DND-41 (cell line): ENCODE measurements at regions not wholly inside any gene's neighbourhood (a gene's known extent, or its start where the extent isn't known, plus 50 kb on each side); places are given as distances from the start of the nearest gene placed in this dataset.

Experiments used
- ATAC-seq: fragments of 200-7000 bp; cut with Tn5 transposase; 3 replicates; pipeline ENCODE4 v1.9.1; 2021; ENCODE audit warnings: low read depth; ENCODE audit not compliant: insufficient read depth
- DNase-seq: peaks from one replicate; pipeline ENCODE4 v3.0.0-alpha.2; 2020
- H2AFZ ChIP-seq: 2 replicates; pipeline ENCODE4 v1.6.0; 2012; ENCODE audit warnings: low read depth, low read length
- H3K27ac ChIP-seq: 2 replicates; pipeline ENCODE4 v1.5.1; 2012; ENCODE audit warnings: low read length, inconsistent platforms
- H3K27me3 ChIP-seq: fragments of 200-600 bp; sonication (generic); 2 replicates; pipeline ENCODE4 v1.6.0; 2012; ENCODE audit warnings: low read length, mild to moderate bottlenecking, inconsistent platforms; ENCODE audit not compliant: insufficient read depth, poor library complexity
- H3K36me3 ChIP-seq: 2 replicates; pipeline ENCODE4 v1.5.1; 2012; ENCODE audit warnings: low read length, inconsistent platforms; ENCODE audit not compliant: insufficient read depth
- H3K4me1 ChIP-seq: 2 replicates; pipeline ENCODE4 v1.5.1; 2012; ENCODE audit warnings: mild to moderate bottlenecking, low read length; ENCODE audit not compliant: insufficient read depth
- H3K4me2 ChIP-seq: 2 replicates; pipeline ENCODE4 v1.6.0; 2012; ENCODE audit warnings: mild to moderate bottlenecking, moderate library complexity, low read length, inconsistent platforms; ENCODE audit not compliant: insufficient read depth
- H3K4me3 ChIP-seq, 2 experiments: fragments of 200-600 bp in 1 of 2; shearing (Covaris generic) in 1 of 2; 2 replicates each; pipeline ENCODE4 v1.5.1; 2012 to 2016; ENCODE audit warnings: inconsistent platforms in 2 of 2, low read length in 2 of 2, mild to moderate bottlenecking in 2 of 2, low read depth in 1 of 2, moderate library complexity in 1 of 2
- H3K79me2 ChIP-seq: 2 replicates; pipeline ENCODE4 v1.6.0; 2012; ENCODE audit warnings: low read length, inconsistent platforms; ENCODE audit not compliant: insufficient read depth
- H3K9ac ChIP-seq: 2 replicates; pipeline ENCODE4 v1.6.0; 2012; ENCODE audit warnings: low read depth, mild to moderate bottlenecking, inconsistent platforms, low read length, moderate library complexity
- H3K9me3 ChIP-seq: 2 replicates; pipeline ENCODE4 v1.5.1; 2012; ENCODE audit warnings: low read length, moderate library complexity, mild to moderate bottlenecking, inconsistent platforms; ENCODE audit not compliant: insufficient read depth, severe bottlenecking
- H4K20me1 ChIP-seq: 2 replicates; pipeline ENCODE4 v1.6.0; 2012; ENCODE audit warnings: low read length; ENCODE audit not compliant: insufficient read depth
- CTCF ChIP-seq: IDR thresholded peaks from 2 replicates; pipeline ENCODE4 v1.5.1; 2012; ENCODE audit warnings: borderline replicate concordance, low read length, moderate library complexity, mild to moderate bottlenecking; ENCODE audit not compliant: poor library complexity, severe bottlenecking; ENCODE audit errors: extremely low read depth
- EZH2 ChIP-seq: IDR thresholded peaks from 3 replicates; pipeline ENCODE4 v1.6.1; 2012; ENCODE audit warnings: borderline replicate concordance, low read depth, mild to moderate bottlenecking, moderate library complexity, low read length, inconsistent platforms; ENCODE audit not compliant: severe bottlenecking

- no peak overlapping the region for H3K9ac ChIP-seq
- peaks cover 6% of the 10 kb centered on the region for H3K27me3 ChIP-seq
- no peak overlapping the region for H3K27ac ChIP-seq
- no peaks in the 10 kb centered on the region for H3K9me3 ChIP-seq
- ATAC-seq (no peak), DNase-seq (no peak)
- H3K4me1 ChIP-seq, result no peaks in the 10 kb centered on the region
- peaks cover 8% of the 10 kb centered on the region for H4K20me1 ChIP-seq
- no peak overlapping the region for H3K4me3 ChIP-seq
- H3K36me3 ChIP-seq, result no peaks in the 10 kb centered on the region
- no peak overlapping the region for H2AFZ ChIP-seq
- TF ChIP-seq EZH2 (no peak), CTCF (no peak)
- H3K79me2 ChIP-seq, result no peaks in the 10 kb centered on the region
- H3K4me2 ChIP-seq, result no peak overlapping the region
Observed at GRCh38 chr1:37153116-37154100, 119.1 kb upstream of the GRIK3 start.

DNA sequence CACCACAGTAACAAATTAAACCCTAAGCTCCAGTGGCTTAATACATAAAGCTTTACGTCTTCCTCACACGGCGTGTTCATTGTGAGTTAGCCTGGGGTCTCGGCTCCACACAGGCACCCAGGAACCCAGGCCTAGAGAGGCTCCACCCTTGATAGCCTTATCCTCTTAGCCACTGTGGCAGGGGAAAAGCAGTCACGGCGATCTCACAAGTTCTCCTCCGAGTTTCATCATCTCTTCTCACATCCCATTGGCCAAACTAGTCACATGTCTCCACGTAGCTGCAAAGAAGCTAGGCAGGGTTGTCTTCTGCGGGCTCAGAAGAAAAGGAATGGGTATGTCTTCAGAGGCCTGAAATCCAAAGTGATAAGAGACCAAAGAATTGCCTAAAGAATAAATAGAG lies 122.3 kb upstream of the GRIK3 start:
- no peaks in the 10 kb centered on the region for H3K79me2 ChIP-seq
- no peak overlapping the region for H3K4me2 ChIP-seq
- H3K27me3 ChIP-seq, result peaks cover 3% of the 10 kb centered on the region

DNA sequence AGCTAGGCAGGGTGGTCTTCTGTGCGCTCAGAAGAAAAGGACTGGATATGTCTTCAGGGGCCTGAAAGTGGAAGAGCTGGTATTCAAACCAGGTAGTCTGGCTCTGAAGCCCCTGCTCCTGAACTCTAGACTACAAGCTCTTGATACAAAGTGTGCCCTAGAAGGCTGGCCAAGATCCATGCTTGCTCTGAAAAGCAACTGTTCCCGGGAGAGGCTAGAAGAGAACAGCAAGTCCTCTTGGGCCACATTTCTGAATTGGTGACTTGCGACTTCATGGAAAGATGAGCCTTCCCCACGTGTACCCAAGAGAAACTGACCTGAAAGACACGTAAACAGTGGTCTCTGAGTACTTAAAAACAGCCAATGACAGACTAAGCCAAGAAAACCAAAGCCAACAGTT lies 123.3 kb upstream of the GRIK3 start:
- Histone ChIP-seq H3K79me2 (no peaks in the 10 kb centered on the region), H2AFZ (no peak overlapping the region), H3K4me2 (no peak overlapping the region), H3K27me3 (peaks cover 3% of the 10 kb centered on the region), H4K20me1 (peaks cover 2% of the 10 kb centered on the region; the same call in 1 of the 2 replicates), H3K9ac (no peak overlapping the region), H3K4me3 (no peak overlapping the region), H3K27ac (no peak overlapping the region), H3K9me3 (no peaks in the 10 kb centered on the region), H3K4me1 (no peaks in the 10 kb centered on the region), H3K36me3 (no peaks in the 10 kb centered on the region)
- ATAC-seq (no peak), DNase-seq (no peak)
- TF ChIP-seq CTCF, result no peak
- no peak for TF ChIP-seq EZH2

More for the DNA sequence above, 122.3 kb upstream of the GRIK3 start:
- TF ChIP-seq CTCF (no peak), EZH2 (no peak)
- DNase-seq (no peak), ATAC-seq (no peak)
- H4K20me1 ChIP-seq, result peaks cover 8% of the 10 kb centered on the region
- H3K9me3 ChIP-seq, result no peaks in the 10 kb centered on the region
- no peaks in the 10 kb centered on the region for H3K4me1 ChIP-seq
- H3K27ac ChIP-seq, result no peak overlapping the region
- no peak overlapping the region for H3K9ac ChIP-seq
- H3K4me3 ChIP-seq, result no peak overlapping the region
- no peak overlapping the region for H2AFZ ChIP-seq
- no peaks in the 10 kb centered on the region for H3K36me3 ChIP-seq
